ENCODE measurements at regions not wholly inside any gene's neighbourhood (a gene's known extent, or its start where the extent isn't known, plus 50 kb on each side); places are given as distances from the start of the nearest gene placed in this dataset.
"Not testable (repeated sequence)": the region's sequence is repeated elsewhere in the genome, so short reads cannot be mapped to it uniquely, and the experiment has no call there.

GRCh38 chrX:94850811-94851210 lies 1176.8 kb downstream of the FAM133A start:
- no peak for DNase-seq (ENCODE audit: low read depth)

- no peak for DNase-seq (ENCODE audit: low read depth)
These were observed 1180.2 kb downstream of the FAM133A start for GRCh38 chrX:94854251-94854650.

GRCh38 chrX:94862470-94862869 lies 1188.5 kb downstream of the FAM133A start:
- DNase-seq (ENCODE audit: low read depth), result not testable (repeated sequence)

- no peak for DNase-seq (ENCODE audit: low read depth)
These were observed 1197.6 kb downstream of the FAM133A start for GRCh38 chrX:94871640-94872039.

- no peak for DNase-seq (ENCODE audit: low read depth)
These were observed 1227.8 kb downstream of the FAM133A start for GRCh38 chrX:94901849-94902248.

- no peak for DNase-seq (ENCODE audit: low read depth)
These were observed 1234.2 kb downstream of the FAM133A start for GRCh38 chrX:94908171-94908570.

GRCh38 chrX:94908648-94909047 lies 1234.6 kb downstream of the FAM133A start:
- no peak for DNase-seq (ENCODE audit: low read depth)

- no peak for DNase-seq (ENCODE audit: low read depth)
These were observed 1240.2 kb downstream of the FAM133A start for GRCh38 chrX:94914235-94914634.

GRCh38 chrX:94932278-94932965 lies 1258.4 kb downstream of the FAM133A start:
- no peak for DNase-seq (ENCODE audit: low read depth)

- no peak for DNase-seq (ENCODE audit: low read depth)
These were observed 1262.7 kb downstream of the FAM133A start for GRCh38 chrX:94936722-94937121.

GRCh38 chrX:94937491-94937890 lies 1263.5 kb downstream of the FAM133A start:
- no peak for DNase-seq (ENCODE audit: low read depth)

- DNase-seq (ENCODE audit: low read depth), result no peak
These were observed 1268.6 kb downstream of the FAM133A start for GRCh38 chrX:94942603-94943002.

GRCh38 chrX:94946137-94946536 lies 1272.1 kb downstream of the FAM133A start:
- DNase-seq (ENCODE audit: low read depth), result not testable (repeated sequence)

GRCh38 chrX:94961730-94962129 lies 1287.7 kb downstream of the FAM133A start:
- no peak for DNase-seq (ENCODE audit: low read depth)

GRCh38 chrX:94977562-94977961 lies 1303.6 kb downstream of the FAM133A start:
- no peak for DNase-seq (ENCODE audit: low read depth)

GRCh38 chrX:94977986-94978385 lies 1304.0 kb downstream of the FAM133A start:
- DNase-seq (ENCODE audit: low read depth), result no peak
